HG03064 (cell line): ENCODE measurements at regions not wholly inside any gene's neighbourhood (a gene's known extent, or its start where the extent isn't known, plus 50 kb on each side); places are given as distances from the start of the nearest gene placed in this dataset.

Experiments used
- ATAC-seq: cut with Tn5 transposase; IDR thresholded peaks from one replicate; pipeline ENCODE4 v1.9.1; 2021; ENCODE audit warnings: low read depth; ENCODE audit not compliant: unreplicated experiment

DNA sequence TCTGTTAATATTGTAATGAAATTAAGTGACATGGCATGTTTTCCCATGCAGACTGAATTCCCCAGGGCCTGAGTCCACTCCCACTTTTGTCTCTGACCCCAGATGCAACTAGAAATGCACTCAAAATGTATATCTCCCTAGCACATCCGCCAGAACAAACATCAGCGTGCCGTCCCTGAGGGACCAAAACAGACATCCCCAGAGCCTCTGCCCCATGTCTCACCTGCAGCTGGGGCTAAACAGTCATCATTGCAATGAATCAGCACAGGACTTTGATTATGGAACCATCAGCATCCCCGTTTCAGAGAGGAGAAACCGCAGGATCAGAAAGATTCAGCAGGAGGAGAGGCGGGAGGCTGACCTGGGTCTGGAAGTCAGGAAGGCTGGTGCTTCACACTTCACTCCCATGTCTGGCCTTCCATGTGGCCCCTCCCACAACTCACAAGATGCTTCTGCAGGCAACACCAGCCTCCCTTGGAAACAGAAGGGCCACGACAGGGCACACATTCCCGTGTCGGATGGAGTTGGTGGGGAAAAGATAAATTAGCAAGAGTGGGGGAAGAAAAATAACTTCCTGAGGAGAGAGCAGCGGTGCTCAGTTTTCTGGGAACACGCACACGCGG is 130.6 kb upstream of the VSTM2B start:
- ATAC-seq = no peak

DNA sequence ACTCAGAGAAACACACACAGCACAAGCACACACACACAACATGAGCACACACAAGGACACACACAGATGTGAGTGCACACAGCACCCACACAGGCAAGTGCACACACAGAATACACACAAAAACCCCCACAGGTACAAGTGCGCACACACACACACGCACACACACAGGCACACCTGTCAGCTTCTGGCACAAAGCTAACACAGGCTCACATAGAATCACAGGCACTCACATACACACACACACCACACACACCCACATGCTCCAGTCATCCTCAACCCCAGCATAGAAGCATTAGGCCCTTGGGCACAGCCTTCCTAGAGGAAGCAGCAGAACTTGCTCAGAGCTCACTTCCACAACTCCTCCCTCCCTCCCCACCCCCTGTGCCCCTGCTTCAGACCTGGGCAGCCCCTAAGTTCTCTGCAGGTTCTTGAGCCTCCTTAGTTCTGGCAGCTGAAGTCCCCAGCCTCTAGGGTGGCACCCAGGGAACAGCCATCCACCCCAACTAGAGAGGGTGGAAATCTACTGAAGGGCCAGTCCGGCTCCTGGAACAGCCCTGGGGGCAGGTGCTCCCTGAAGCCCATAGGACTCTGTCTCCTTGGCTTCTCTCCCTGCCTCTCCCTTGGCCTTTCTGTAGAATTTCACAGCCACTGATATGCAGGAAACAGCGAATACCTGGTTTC is 129.9 kb upstream of the VSTM2B start:
- no peak for ATAC-seq

DNA sequence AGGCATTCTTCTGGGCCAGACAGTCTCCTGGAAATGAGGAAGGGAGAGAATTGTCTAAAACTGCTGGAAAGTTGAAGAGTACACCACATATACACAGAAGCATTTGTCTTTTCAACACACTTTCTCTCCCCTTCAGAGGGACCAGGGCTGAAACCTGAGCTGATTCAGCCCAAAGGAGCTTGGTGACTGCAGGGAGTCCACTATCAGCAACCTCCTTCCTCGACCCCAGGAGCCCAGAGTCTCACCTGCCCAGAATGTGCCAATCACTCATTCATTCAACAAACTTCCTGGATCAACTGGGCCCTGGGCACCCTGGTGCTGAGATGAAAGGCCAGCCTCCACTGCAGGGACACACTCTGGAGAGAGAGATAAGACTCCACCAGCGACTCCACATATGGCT is 128.9 kb upstream of the VSTM2B start:
- ATAC-seq = no peak

GRCh38 chr19:29397748-29398147 is 128.0 kb upstream of the VSTM2B start:
- ATAC-seq = no peak

GRCh38 chr19:29399804-29400203 is 126.0 kb upstream of the VSTM2B start:
- no peak for ATAC-seq

- no peak for ATAC-seq
Observed at GRCh38 chr19:29400917-29401711, 124.7 kb upstream of the VSTM2B start.

DNA sequence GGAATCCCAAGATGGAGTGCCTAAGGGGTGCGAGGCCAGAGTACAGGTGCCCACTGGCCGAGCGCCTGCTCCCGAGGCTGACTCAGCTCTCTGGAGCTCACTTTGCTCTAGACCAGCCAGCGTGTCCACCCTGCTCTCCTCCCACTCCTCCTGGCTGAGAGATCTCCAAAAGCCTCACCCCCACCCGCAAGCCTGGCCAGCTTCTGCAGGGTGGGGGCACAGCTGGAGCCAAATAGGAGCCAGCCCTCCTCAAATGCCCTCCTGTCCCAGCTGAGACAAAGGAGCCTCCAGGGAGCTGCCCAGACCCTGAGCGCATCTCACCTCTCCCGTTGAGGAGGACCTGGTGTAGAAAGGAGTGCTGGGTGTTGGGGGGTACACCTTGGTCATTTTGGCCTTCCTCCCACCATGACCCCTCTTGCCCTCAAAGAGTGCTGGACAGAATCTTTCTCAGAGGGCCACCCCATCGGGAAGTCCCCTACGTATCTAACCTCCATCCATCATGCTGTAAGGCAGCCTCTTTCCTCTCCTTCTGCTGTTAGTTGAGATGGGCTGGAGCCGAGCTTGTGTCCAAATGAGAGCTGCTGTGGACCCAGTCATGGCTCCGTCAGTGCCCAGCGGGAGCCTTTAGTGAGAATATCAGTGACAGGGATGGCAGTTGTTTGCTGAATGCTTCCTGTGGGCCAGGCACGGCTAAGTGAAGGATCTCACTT is 123.9 kb upstream of the VSTM2B start:
- no peak for ATAC-seq

- no peak for ATAC-seq
Observed at GRCh38 chr19:29402563-29402962, 123.2 kb upstream of the VSTM2B start.

- no peak for ATAC-seq
Observed at GRCh38 chr19:29404015-29404414, 121.8 kb upstream of the VSTM2B start.

DNA sequence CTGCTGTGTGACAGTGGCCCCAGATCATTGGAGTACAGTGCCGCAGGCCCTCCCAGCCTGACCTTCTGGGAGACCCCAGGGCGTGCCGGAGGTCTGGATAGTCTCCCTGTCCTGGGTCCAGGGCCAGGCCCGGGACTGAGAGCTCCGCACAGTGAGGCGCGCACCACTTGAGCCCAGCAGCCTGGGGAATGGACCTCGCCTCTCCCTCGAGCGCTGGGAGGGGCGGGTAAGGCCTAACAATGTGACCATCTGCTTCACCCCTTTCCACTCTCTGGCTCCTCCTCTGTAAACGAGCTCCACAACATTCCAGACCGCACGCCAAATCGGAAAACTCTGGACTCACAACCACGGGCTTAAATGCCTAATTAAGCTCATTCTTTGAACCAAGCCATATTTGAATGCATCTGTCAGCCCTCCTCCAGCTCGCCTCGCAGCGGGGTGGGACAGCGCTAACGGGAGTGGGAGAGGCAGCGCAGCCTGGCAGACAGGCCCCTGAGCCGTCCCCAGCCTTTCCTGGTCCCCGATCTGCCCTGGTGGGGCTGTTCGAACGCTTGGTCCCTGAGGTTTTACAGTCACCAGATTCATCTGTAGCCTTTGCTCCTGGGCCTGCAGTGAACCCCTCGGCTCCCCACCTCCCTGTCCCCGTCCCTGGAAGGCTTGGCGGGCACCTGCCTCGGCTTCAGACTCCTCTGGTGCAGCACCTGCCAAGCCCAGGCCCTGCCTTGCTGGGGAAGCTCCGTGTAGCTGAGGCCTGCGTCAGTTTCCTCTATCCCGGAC is 120.7 kb upstream of the VSTM2B start:
- no peak for ATAC-seq

DNA sequence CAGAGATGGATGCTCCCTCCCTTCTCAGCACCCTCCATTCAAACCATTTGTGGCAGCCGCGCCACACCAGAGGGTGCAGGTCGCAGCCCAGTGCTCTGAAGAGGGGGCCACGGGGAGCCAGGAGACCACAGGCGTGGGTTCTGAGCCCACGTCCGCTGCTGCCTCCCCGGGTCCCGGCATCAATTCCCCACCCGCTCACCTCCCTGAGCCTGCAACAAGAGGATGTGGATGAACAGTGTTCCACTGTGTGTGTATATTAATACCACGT is 120.1 kb upstream of the VSTM2B start:
- ATAC-seq = no peak

DNA sequence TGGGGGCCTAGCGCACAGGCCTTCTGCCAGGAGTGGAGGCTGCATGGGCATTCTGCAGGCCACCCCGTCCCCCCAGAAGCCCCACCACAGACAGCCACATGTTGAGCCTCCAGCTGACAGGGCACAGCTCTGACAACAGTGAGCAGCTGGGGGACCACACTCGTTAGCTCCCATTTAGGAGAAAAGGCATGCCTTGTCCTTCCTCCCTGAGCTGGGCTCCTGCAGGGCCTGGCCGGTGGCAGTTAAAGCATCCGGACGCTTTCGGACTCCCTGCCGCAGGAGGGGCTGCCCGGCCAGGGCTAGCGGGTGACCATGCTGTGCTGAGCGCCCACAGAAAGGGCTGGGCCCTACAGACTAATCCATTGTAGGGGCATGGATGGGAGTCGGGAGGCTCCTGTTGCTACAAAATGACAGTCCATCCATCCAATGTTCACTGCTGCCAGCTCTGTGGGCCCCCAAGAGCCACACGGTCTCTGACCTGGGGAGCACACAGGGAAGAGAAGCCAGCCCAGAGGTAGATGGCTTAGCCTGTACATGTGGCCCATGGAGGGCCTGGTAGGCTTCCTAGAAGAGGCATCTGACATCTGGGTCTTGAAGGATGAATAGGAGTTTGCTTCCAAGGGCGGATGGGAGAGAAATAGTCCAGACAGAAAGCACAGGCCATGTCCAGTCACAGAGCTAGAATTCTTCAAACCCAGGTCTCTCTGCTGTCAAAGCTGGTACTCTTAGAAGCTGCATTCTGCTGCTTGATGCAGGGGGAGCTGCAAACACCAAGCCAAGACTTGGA is 116.5 kb upstream of the VSTM2B start:
- no peak for ATAC-seq

DNA sequence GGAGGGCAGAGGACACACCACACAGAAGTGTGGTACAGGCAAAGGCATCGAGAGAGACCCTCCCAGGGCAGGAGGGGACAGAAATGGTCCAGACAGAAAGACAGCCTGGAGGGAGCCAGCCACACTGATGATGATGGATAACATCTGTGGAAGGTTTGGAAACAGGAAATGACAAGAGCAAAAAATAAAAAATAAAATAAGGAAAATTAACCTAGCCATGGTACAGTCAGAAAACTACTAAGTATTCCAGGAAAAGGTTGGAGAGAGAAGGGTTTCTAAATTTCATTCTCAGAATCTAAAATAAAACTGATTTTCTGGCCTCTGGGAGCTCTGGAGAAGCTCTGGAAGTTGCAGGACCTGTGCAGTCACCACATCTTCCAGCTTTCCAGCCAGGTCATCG is 115.2 kb upstream of the VSTM2B start:
- no peak for ATAC-seq

- no peak for ATAC-seq
Observed at GRCh38 chr19:29411113-29411581, 114.6 kb upstream of the VSTM2B start.

DNA sequence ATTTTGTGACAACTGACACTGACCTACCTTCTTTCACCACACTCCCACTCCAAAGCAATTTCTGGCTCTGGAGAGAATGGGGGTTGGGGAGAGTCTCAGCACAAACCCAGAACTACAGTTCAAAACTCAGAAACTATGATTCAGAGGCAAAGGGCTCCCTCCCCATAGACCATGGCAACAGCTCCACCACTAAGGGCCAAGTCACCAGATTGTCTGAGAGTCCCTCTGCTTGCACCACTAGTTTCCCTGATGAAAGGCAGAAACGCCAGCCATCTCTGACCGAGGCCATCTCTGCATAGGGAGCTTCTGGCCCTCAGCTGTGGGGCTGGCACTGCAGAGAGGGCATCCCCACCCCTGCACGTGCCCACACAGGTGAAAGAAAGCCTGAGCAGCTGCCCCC is 112.4 kb upstream of the VSTM2B start:
- no peak for ATAC-seq

- no peak for ATAC-seq
Observed at GRCh38 chr19:29415507-29415906, 110.3 kb upstream of the VSTM2B start.

GRCh38 chr19:29417048-29417447 is 108.7 kb upstream of the VSTM2B start:
- ATAC-seq = no peak

DNA sequence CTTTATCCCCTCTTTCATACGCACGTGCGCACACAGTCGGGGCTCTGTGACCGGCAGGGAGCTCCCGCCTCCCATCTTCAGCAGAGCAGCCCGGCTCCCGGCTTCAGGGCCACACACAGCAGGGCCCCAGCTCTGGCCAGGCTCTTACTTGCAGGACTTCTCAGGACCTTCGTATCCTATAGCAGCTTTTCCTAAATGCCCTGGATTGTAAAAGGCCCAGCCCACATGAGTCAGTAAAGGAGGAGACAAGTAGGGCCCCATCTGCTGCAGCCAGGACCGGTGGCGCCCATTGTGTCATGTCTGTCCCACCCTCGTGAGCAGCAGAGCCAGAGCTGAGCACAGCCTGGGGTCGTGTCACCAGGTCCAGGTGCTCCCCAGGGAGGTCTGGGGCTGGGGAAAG is 107.6 kb upstream of the VSTM2B start:
- ATAC-seq = no peak

DNA sequence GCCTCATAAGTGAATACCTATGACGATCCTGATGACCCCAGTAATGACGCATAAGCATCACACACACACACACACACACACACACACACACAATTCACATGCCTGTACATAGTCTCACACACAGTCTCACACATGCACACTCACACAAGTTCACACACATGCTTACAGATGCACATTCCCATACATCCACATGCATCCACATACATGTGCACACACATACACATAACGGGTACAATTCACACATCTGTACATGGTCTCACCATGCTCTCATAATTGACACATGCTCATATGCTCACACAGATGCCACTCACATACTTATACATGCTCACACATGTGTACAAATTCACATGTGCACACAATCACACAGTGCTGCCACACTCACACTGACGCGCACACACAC is 105.7 kb upstream of the VSTM2B start:
- no peak for ATAC-seq
